Tibial nerve (tissue), 3 donors: ENCODE measurements at regions not wholly inside any gene's neighbourhood (a gene's known extent, or its start where the extent isn't known, plus 50 kb on each side); places are given as distances from the start of the nearest gene placed in this dataset.

Experiments
- EP300 ChIP-seq, 2 donors: sonication (generic); formaldehyde crosslinking; IDR thresholded peaks; one replicate each; pipeline ENCODE4 v1.6.1; 2017; ENCODE audit warnings: antibody characterized with exemption in 2 of 2, mild to moderate bottlenecking in 1 of 2
- POLR2A ChIP-seq, 2 donors: fragments of 450-650 bp; IDR thresholded peaks; one replicate each; pipeline ENCODE4 v1.6.1; 2017; ENCODE audit warnings: antibody characterized with exemption in 2 of 2, mild to moderate bottlenecking in 2 of 2, moderate library complexity in 2 of 2

- TF ChIP-seq EP300 (IDR thresholded peaks at IDR 0.05) (no peak), POLR2A (IDR thresholded peaks at IDR 0.05) (no peak)
Observed at GRCh38 chr6:154578004-154578559, 67.6 kb upstream of the CNKSR3 start.
